DOHH2 (cell line): ENCODE measurements at regions not wholly inside any gene's neighbourhood (a gene's known extent, or its start where the extent isn't known, plus 50 kb on each side); places are given as distances from the start of the nearest gene placed in this dataset.

ENCODE experiments used
- CTCF ChIP-seq: fragments of 200-600 bp; sonication (generic); IDR thresholded peaks from one replicate; pipeline ENCODE4 v1.5.1; 2014; ENCODE audit warnings: antibody characterized with exemption, mild to moderate bottlenecking, low read depth, low read length; ENCODE audit not compliant: poor library complexity, severe bottlenecking
- EZH2phosphoT487 ChIP-seq: fragments of 200-600 bp; sonication (generic); IDR thresholded peaks from 2 replicates; pipeline ENCODE4 v1.6.1; 2017; ENCODE audit warnings: borderline replicate concordance, mild to moderate bottlenecking, antibody characterized with exemption, low read length, moderate library complexity, mixed read lengths

DNA sequence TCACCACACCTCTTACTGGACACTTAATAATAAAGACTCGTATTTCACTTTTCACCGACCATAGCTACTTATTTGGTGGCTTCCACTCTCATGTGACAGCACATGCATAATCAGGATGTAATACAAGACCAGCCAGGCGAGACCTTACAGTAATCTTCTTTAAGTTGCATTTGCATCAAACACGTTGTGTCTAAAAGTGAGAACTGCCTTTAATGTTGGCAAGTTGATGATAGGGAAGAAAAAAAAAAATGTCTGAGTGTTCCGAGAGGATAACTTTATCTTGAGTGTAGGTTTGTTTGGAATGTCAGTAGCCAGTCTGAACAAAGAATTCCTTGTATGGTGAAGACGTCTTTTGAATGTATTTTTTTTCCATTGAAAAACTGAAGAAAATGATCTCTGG is 440.4 kb downstream of the ADAMTS20 start:
- TF ChIP-seq CTCF (no peak), EZH2phosphoT487 (no peak)
